HEK293 (cell line): ENCODE measurements at regions not wholly inside any gene's neighbourhood (a gene's known extent, or its start where the extent isn't known, plus 50 kb on each side); places are given as distances from the start of the nearest gene placed in this dataset.

Experiments used
- CTCF ChIA-PET: fragments of 350-600 bp; formaldehyde crosslinking; extraction: SDS; loops from one replicate; lab custom pipeline; 2021; ENCODE audit warnings: antibody characterized with exemption; lab: Yijun Ruan, JAX
- POLR2A ChIA-PET: fragments of 300-600 bp; formaldehyde crosslinking; extraction: SDS; loops from one replicate; lab custom pipeline; 2020; ENCODE audit warnings: antibody characterized with exemption, inconsistent platforms; lab: Yijun Ruan, JAX
- H3K27ac ChIP-seq: fragments of 200-500 bp; sonication (Bioruptor generic); 2 replicates; pipeline ENCODE4 v1.5.1; 2014; ENCODE audit warnings: low read depth, low read length, control low read depth, inconsistent platforms; ENCODE audit errors: extremely low read depth
- H3K36me3 ChIP-seq, 2 experiments: fragments of 200-500 bp in 1 of 2; sonication (Bioruptor generic) in 1 of 2; 1 replicate in 1 of 2; 2 replicates in 1 of 2; pipeline ENCODE4 v1.5.1; 2014 to 2017; ENCODE audit warnings: inconsistent platforms in 2 of 2, low read length in 2 of 2; ENCODE audit not compliant: control insufficient read depth in 2 of 2, insufficient read depth in 1 of 2
- H3K4me1 ChIP-seq: fragments of 200-500 bp; sonication (Bioruptor generic); 2 replicates; pipeline ENCODE4 v1.5.1; 2014; ENCODE audit warnings: mild to moderate bottlenecking, low read length, inconsistent platforms; ENCODE audit not compliant: control insufficient read depth, insufficient read depth
- H3K4me3 ChIP-seq: 2 replicates; pipeline ENCODE4 v1.5.1; 2011; ENCODE audit warnings: low read depth, mild to moderate bottlenecking, control low read depth, low read length, moderate library complexity
- H3K9me3 ChIP-seq: fragments of 200-500 bp; sonication (Bioruptor generic); 2 replicates; pipeline ENCODE4 v1.5.1; 2014; ENCODE audit warnings: low read depth, low read length, inconsistent platforms; ENCODE audit not compliant: control insufficient read depth, insufficient read depth
- GLIS1 ChIP-seq: fragments of 450-650 bp; formaldehyde crosslinking; IDR thresholded peaks from 2 replicates; pipeline ENCODE4 v1.5.1; 2016; ENCODE audit warnings: missing biosample characterization, missing genetic modification characterization
- IKZF3 ChIP-seq: fragments of 450-650 bp; IDR thresholded peaks from 2 replicates; pipeline ENCODE4 v1.5.0; 2018; ENCODE audit warnings: missing biosample characterization, mild to moderate bottlenecking, missing genetic modification characterization, moderate library complexity
- KLF17 ChIP-seq: fragments of 450-650 bp; formaldehyde crosslinking; IDR thresholded peaks from 2 replicates; pipeline ENCODE4 v1.5.1; 2016; ENCODE audit warnings: missing biosample characterization, missing genetic modification characterization
- KLF7 ChIP-seq: fragments of 450-650 bp; formaldehyde crosslinking; IDR thresholded peaks from 2 replicates; pipeline ENCODE4 v1.5.1; 2016; ENCODE audit warnings: missing biosample characterization, missing genetic modification characterization, borderline replicate concordance
- PRDM6 ChIP-seq: fragments of 450-650 bp; formaldehyde crosslinking; IDR thresholded peaks from 2 replicates; pipeline ENCODE4 v1.5.1; 2017; ENCODE audit warnings: missing biosample characterization, missing genetic modification characterization
- SP2 ChIP-seq: fragments of 450-650 bp; formaldehyde crosslinking; IDR thresholded peaks from 2 replicates; pipeline ENCODE4 v1.5.1; 2016; ENCODE audit warnings: missing biosample characterization, missing genetic modification characterization
- SP3 ChIP-seq: fragments of 450-650 bp; formaldehyde crosslinking; IDR thresholded peaks from 2 replicates; pipeline ENCODE4 v1.5.1; 2016; ENCODE audit warnings: missing biosample characterization, missing genetic modification characterization
- ZEB2 ChIP-seq: fragments of 450-650 bp; formaldehyde crosslinking; IDR thresholded peaks from 2 replicates; pipeline ENCODE4 v1.5.1; 2016; ENCODE audit warnings: missing biosample characterization, missing genetic modification characterization
- ZFP37 ChIP-seq: fragments of 450-650 bp; formaldehyde crosslinking; IDR thresholded peaks from 2 replicates; pipeline ENCODE4 v1.5.1; 2016; ENCODE audit warnings: missing biosample characterization, missing genetic modification characterization
- ZNF112 ChIP-seq: fragments of 450-650 bp; formaldehyde crosslinking; IDR thresholded peaks from 2 replicates; pipeline ENCODE4 v1.5.0; 2017; ENCODE audit warnings: missing biosample characterization, missing genetic modification characterization
- ZNF138 ChIP-seq: fragments of 450-650 bp; formaldehyde crosslinking; IDR thresholded peaks from 2 replicates; pipeline ENCODE4 v1.5.1; 2016; ENCODE audit warnings: missing biosample characterization, missing genetic modification characterization, borderline replicate concordance
- ZNF202 ChIP-seq: fragments of 450-650 bp; formaldehyde crosslinking; IDR thresholded peaks from 2 replicates; pipeline ENCODE4 v1.5.1; 2016; ENCODE audit warnings: missing biosample characterization, missing genetic modification characterization, borderline replicate concordance
- ZNF23 ChIP-seq: fragments of 450-650 bp; formaldehyde crosslinking; IDR thresholded peaks from 2 replicates; pipeline ENCODE4 v1.5.1; 2016; ENCODE audit warnings: missing biosample characterization, missing genetic modification characterization, borderline replicate concordance
- ZNF423 ChIP-seq: fragments of 450-650 bp; formaldehyde crosslinking; IDR thresholded peaks from 2 replicates; pipeline ENCODE4 v1.5.1; 2016; ENCODE audit warnings: missing biosample characterization, missing genetic modification characterization
- ZNF529 ChIP-seq: fragments of 450-650 bp; formaldehyde crosslinking; IDR thresholded peaks from 2 replicates; pipeline ENCODE4 v1.5.1; 2017; ENCODE audit warnings: missing genetic modification characterization, missing biosample characterization; ENCODE audit not compliant: insufficient replicate concordance
- ZNF544 ChIP-seq: fragments of 450-650 bp; formaldehyde crosslinking; IDR thresholded peaks from 2 replicates; pipeline ENCODE4 v1.5.0; 2017; ENCODE audit warnings: missing biosample characterization, missing genetic modification characterization
- ZNF560 ChIP-seq: fragments of 450-650 bp; formaldehyde crosslinking; IDR thresholded peaks from 2 replicates; pipeline ENCODE4 v1.5.1; 2017; ENCODE audit warnings: missing biosample characterization, missing genetic modification characterization, borderline replicate concordance
- ZNF624 ChIP-seq: fragments of 450-650 bp; formaldehyde crosslinking; IDR thresholded peaks from 2 replicates; pipeline ENCODE4 v1.5.1; 2017; ENCODE audit warnings: missing biosample characterization, missing genetic modification characterization
- ZNF639 ChIP-seq: fragments of 450-650 bp; formaldehyde crosslinking; IDR thresholded peaks from 2 replicates; pipeline ENCODE4 v1.5.1; 2016; ENCODE audit warnings: missing biosample characterization, missing genetic modification characterization
- ZNF768 ChIP-seq: fragments of 450-650 bp; formaldehyde crosslinking; IDR thresholded peaks from 2 replicates; pipeline ENCODE4 v1.5.1; 2018; ENCODE audit warnings: missing biosample characterization, mild to moderate bottlenecking, missing genetic modification characterization
- ZSCAN16 ChIP-seq: fragments of 450-650 bp; formaldehyde crosslinking; IDR thresholded peaks from 2 replicates; pipeline ENCODE4 v1.5.1; 2016; ENCODE audit warnings: missing biosample characterization, missing genetic modification characterization

GRCh38 chr1:30000266-30000665 lies 723.1 kb downstream of the MATN1 start:
- H3K9me3 ChIP-seq, result no peaks in the 10 kb centered on the region
- no peak overlapping the region for H3K27ac ChIP-seq
- TF ChIP-seq ZEB2 (tag by site-specific recombination) (no peak), ZNF560 (tag by site-specific recombination) (no peak), KLF7 (tag by site-specific recombination) (no peak), ZNF202 (no peak), KLF17 (tag by site-specific recombination) (no peak), ZNF112 (tag by site-specific recombination) (no peak)
- H3K4me1 ChIP-seq, result no peaks in the 10 kb centered on the region
- no peaks in the 10 kb centered on the region for H3K36me3 ChIP-seq
- ChIA-PET POLR2A (no interaction called here), CTCF (no interaction called here)
- no peak overlapping the region for H3K4me3 ChIP-seq

GRCh38 chr1:29999595-29999994 lies 723.8 kb downstream of the MATN1 start:
- Histone ChIP-seq H3K4me3 (no peak overlapping the region), H3K36me3 (no peaks in the 10 kb centered on the region), H3K9me3 (no peaks in the 10 kb centered on the region), H3K4me1 (no peaks in the 10 kb centered on the region), H3K27ac (no peak overlapping the region)
- TF ChIP-seq ZNF639 (tag by site-specific recombination) (no peak), ZNF768 (no peak), SP3 (tag by site-specific recombination) (no peak), ZNF138 (no peak)
- POLR2A ChIA-PET, result no interaction called here
- CTCF ChIA-PET, result interaction anchor here (0.7 kb wide), 1 partner anchor 104 kb away, joined by 3 read pairs; no protein-coding TSS in a partner anchor

- Histone ChIP-seq H3K4me1 (no peaks in the 10 kb centered on the region), H3K27ac (no peak overlapping the region), H3K36me3 (no peaks in the 10 kb centered on the region)
- POLR2A ChIA-PET, result no interaction called here
- TF ChIP-seq IKZF3 (tag by site-specific recombination), result no peak
- no peak for TF ChIP-seq ZNF624 (tag by site-specific recombination)
- no peak for TF ChIP-seq SP2 (tag by site-specific recombination)
- no peak for TF ChIP-seq ZNF529
- no peak for TF ChIP-seq PRDM6
- no peak for TF ChIP-seq ZNF423 (tag by site-specific recombination)
- no peak for TF ChIP-seq ZNF23 (tag by site-specific recombination)
- TF ChIP-seq ZSCAN16, result no peak
- TF ChIP-seq ZFP37 (tag by site-specific recombination), result no peak
- TF ChIP-seq GLIS1, result no peak
- TF ChIP-seq ZNF544 (tag by site-specific recombination), result no peak
- TF ChIP-seq, all 188 proteins: peak for 0
- CTCF ChIA-PET, result no interaction called here
- Histone ChIP-seq H3K9me3 (no peaks in the 10 kb centered on the region), H3K4me3 (no peak overlapping the region)
Measured at GRCh38 chr1:29998686-29999085, 724.7 kb downstream of the MATN1 start.
